DOHH2 (cell line): ENCODE measurements at regions not wholly inside any gene's neighbourhood (a gene's known extent, or its start where the extent isn't known, plus 50 kb on each side); places are given as distances from the start of the nearest gene placed in this dataset.

Experiments used
- CTCF ChIP-seq: fragments of 200-600 bp; sonication (generic); IDR thresholded peaks from one replicate; pipeline ENCODE4 v1.5.1; 2014; ENCODE audit warnings: antibody characterized with exemption, mild to moderate bottlenecking, low read depth, low read length; ENCODE audit not compliant: poor library complexity, severe bottlenecking
- EZH2phosphoT487 ChIP-seq: fragments of 200-600 bp; sonication (generic); IDR thresholded peaks from 2 replicates; pipeline ENCODE4 v1.6.1; 2017; ENCODE audit warnings: borderline replicate concordance, mild to moderate bottlenecking, antibody characterized with exemption, low read length, moderate library complexity, mixed read lengths

GRCh38 chr1:186531561-186532165 is 70.7 kb upstream of the PDC start:
- TF ChIP-seq CTCF (no peak), EZH2phosphoT487 (no peak)
